ENCODE measurements at regions not wholly inside any gene's neighbourhood (a gene's known extent, or its start where the extent isn't known, plus 50 kb on each side); places are given as distances from the start of the nearest gene placed in this dataset.

DNA sequence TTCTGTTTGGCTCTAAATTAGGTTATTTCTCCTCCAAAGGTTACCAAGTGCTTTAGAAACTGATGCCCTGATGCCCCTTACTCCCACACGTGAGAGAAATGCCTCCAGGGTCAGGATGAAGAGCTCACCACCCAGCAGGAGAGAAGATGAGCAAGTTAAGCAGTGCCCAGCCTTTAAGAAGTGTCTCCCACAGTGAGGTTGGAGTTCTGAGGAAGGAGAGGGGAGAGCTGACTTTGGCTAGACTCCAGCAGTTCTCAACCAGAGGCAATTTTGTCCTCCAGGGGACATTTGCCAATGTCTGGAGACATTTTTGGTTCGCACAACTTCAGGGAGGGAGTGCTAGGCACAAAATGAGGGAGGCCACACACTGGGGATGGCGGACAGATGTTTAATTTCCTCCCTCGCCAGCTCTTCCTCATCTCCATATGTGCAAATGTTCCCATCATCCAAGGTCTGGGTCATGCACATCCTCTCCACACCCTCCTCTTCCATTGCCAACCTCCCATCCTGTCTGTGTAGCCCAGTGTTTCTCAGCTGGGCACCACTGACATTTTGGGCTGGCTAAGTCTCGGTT is 50.6 kb upstream of the SLC7A14 start:
- TF ChIP-seq, protein P1, sequence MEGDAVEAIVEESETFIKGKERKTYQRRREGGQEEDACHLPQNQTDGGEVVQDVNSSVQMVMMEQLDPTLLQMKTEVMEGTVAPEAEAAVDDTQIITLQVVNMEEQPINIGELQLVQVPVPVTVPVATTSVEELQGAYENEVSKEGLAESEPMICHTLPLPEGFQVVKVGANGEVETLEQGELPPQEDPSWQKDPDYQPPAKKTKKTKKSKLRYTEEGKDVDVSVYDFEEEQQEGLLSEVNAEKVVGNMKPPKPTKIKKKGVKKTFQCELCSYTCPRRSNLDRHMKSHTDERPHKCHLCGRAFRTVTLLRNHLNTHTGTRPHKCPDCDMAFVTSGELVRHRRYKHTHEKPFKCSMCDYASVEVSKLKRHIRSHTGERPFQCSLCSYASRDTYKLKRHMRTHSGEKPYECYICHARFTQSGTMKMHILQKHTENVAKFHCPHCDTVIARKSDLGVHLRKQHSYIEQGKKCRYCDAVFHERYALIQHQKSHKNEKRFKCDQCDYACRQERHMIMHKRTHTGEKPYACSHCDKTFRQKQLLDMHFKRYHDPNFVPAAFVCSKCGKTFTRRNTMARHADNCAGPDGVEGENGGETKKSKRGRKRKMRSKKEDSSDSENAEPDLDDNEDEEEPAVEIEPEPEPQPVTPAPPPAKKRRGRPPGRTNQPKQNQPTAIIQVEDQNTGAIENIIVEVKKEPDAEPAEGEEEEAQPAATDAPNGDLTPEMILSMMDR (IDR thresholded peaks at IDR 0.05; ENCODE audit: extremely low read depth in 1 of 2, insufficient read depth in 1 of 2, low read depth in 1 of 2, low read length in 2 of 2) = no peak
- no peak for TF ChIP-seq POLR2AphosphoS5 (IDR thresholded peaks at IDR 0.05; ENCODE audit: insufficient read depth, low read depth, low read length)
- TF ChIP-seq EZH2 (IDR thresholded peaks at IDR 0.05; ENCODE audit: borderline replicate concordance, low read depth, low read length, severe bottlenecking) = no peak
- TF ChIP-seq POLR2A (IDR thresholded peaks at IDR 0.05; ENCODE audit: low read depth, low read length) = no peak
- no peak for TF ChIP-seq GATA2 (IDR thresholded peaks at IDR 0.05; ENCODE audit: insufficient read depth, insufficient read length, low read depth, low read length)
- TF ChIP-seq, protein P2, sequence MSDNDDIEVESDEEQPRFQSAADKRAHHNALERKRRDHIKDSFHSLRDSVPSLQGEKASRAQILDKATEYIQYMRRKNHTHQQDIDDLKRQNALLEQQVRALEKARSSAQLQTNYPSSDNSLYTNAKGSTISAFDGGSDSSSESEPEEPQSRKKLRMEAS (IDR thresholded peaks at IDR 0.05; ENCODE audit: insufficient read depth, insufficient read length) = no peak
- TF ChIP-seq FOS (IDR thresholded peaks at IDR 0.05; ENCODE audit: borderline replicate concordance, insufficient read depth, low read length) = no peak
- TF ChIP-seq JUN (IDR thresholded peaks at IDR 0.05; ENCODE audit: borderline replicate concordance, insufficient read depth, insufficient read length, low read depth) = no peak
